ENCODE measurements at regions not wholly inside any gene's neighbourhood (a gene's known extent, or its start where the extent isn't known, plus 50 kb on each side); places are given as distances from the start of the nearest gene placed in this dataset.

DNA sequence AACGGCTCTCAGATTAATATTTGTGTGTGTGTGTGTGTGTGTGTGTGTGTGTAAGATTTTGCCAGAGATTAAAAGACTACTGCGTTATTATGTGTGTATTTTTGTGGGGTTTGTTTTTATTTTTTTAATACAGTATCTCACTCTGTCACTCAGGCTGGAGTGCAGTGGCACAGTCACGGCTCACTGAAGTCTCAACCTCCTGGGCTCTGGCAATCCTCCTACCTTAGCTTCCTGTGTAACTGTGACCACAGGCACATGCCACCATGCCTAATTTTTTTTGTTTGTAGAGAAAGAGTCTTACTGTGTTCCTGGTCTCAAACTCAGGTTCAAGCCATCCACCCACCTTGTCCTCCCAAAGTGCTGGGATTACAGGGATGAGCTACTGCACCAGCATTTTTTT lies 87.2 kb downstream of the CYB561 start:
- no peak for DNase-seq (ENCODE audit: low read depth)
- no peak overlapping the region for H3K4me3 ChIP-seq (ENCODE audit: low read depth, low read length)
- TF ChIP-seq, protein P1, sequence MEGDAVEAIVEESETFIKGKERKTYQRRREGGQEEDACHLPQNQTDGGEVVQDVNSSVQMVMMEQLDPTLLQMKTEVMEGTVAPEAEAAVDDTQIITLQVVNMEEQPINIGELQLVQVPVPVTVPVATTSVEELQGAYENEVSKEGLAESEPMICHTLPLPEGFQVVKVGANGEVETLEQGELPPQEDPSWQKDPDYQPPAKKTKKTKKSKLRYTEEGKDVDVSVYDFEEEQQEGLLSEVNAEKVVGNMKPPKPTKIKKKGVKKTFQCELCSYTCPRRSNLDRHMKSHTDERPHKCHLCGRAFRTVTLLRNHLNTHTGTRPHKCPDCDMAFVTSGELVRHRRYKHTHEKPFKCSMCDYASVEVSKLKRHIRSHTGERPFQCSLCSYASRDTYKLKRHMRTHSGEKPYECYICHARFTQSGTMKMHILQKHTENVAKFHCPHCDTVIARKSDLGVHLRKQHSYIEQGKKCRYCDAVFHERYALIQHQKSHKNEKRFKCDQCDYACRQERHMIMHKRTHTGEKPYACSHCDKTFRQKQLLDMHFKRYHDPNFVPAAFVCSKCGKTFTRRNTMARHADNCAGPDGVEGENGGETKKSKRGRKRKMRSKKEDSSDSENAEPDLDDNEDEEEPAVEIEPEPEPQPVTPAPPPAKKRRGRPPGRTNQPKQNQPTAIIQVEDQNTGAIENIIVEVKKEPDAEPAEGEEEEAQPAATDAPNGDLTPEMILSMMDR (IDR thresholded peaks at IDR 0.05; ENCODE audit: insufficient read depth, low read depth, low read length): no peak

GRCh38 chr17:63361182-63361581 lies 84.9 kb downstream of the CYB561 start:
- TF ChIP-seq, protein P1 (IDR thresholded peaks at IDR 0.05; ENCODE audit: insufficient read depth, low read depth, low read length): no peak
- no peak overlapping the region for H3K4me3 ChIP-seq (ENCODE audit: low read depth, low read length)
- DNase-seq (ENCODE audit: low read depth): no peak

DNA sequence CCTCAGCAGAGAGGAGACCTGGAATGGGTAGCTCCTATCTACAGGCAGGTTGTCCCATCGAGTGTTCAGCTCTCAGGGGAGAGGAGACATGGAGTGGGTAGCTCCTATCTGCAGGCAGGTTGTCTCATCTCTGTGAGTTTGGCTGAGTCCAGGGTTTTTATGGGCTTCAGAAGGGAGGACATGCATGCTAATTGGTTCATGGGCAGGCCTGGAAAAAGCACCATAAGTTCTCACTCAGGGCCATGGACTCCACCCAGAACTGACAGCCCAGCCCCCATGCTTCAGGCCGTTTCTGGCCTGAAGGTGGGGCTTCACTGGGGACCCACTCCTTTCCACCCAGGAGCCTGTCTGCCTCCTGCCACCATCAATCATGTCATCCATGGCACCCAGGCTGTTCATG lies 84.0 kb downstream of the CYB561 start:
- DNase-seq (ENCODE audit: low read depth): no peak
- no peak overlapping the region for H3K4me3 ChIP-seq (ENCODE audit: low read depth, low read length)
- TF ChIP-seq, protein P1 (IDR thresholded peaks at IDR 0.05; ENCODE audit: insufficient read depth, low read depth, low read length): no peak

DNA sequence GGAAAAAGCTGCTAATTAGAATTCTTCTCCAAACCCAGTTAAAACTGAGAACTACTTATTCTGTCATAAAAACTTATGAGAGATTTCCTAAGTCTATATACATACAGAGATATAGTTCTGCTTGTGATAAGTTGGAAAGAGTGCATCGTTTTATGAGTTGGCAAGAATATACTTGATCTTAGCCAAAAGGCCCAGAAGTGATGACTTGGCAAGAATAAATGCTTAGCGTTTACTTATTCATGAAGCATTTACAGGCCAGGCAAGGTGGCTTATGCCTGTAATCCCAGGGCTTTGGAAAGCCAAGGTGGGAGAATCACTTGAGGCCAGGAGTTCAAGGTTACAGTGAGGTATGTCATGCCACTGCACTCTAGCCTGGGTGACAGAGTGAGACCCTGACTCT lies 81.7 kb downstream of the CYB561 start:
- DNase-seq (ENCODE audit: low read depth): peak; percentile 86
- no peak overlapping the region for H3K4me3 ChIP-seq (ENCODE audit: low read depth, low read length)
- TF ChIP-seq, protein P1 (IDR thresholded peaks at IDR 0.05; ENCODE audit: insufficient read depth, low read depth, low read length): no peak

DNA sequence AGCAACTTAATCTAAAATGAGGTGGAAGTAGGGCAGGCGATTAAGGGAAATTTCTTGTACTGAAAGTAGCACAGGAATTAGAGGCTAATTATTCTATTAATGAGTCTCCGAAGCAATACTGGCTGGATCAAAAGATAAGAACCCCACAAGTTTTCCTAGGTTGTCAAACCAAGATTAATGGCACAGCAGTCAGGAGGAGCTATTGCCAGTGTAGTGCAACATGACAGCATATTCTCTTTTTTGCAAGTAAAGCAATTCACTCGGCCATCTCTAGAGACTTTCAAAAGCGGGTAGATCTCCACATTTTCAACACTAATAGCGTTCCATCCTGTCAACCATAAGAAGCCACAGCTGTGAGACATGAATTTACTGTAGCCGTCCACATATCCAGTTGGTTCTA lies 81.2 kb downstream of the CYB561 start:
- TF ChIP-seq, protein P1 (IDR thresholded peaks at IDR 0.05; ENCODE audit: insufficient read depth, low read depth, low read length): no peak
- no peak overlapping the region for H3K4me3 ChIP-seq (ENCODE audit: low read depth, low read length)
- no peak for DNase-seq (ENCODE audit: low read depth)

DNA sequence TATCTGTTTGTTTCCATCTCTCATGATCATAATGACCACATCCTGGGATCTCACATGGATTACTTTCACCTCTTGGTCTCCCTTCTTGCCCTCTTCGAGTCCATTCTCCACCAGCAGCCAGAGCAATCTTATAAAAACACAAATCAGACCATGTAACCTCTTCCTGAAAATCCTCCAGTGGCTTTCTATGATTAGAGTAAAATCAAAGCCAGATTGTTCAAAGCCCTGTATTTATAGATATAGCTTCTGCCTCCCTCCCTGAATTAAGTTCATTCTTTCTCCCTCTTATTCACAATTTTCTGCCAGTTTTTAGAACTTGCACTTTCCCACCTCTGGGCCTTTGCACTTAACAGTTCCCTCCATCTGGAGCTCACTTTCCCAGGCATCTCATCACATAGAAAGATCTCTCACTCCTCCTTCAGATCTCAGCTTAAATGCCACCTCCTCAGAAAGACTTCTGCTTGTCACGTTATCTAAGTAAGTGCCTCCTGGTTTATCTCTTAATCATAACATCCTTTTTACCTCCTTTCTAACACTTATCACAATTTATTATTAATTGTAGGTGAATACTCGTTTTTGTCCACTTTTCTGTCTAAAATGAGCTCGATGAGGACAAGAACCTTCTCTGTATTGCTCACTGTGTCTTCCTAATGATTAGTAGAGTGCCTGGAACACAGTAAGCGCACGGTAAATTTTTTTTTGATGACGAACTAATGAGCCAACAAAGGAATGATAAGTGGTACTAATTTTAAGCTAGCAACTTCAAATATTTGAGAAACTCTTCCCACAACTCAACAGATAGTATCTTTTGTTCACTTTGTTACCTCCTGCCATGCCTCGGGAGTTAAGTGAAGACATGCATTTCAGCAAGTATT lies 80.5 kb downstream of the CYB561 start:
- DNase-seq (ENCODE audit: low read depth): no peak

More for the DNA sequence above, 80.5 kb downstream of the CYB561 start:
- H3K4me3 ChIP-seq (ENCODE audit: low read depth, low read length): no peak overlapping the region
- TF ChIP-seq, protein P1 (IDR thresholded peaks at IDR 0.05; ENCODE audit: insufficient read depth, low read depth, low read length): no peak

Measured in fibroblast of villous mesenchyme (primary cell).